HCT116 (cell line): ENCODE measurements at regions not wholly inside any gene's neighbourhood (a gene's known extent, or its start where the extent isn't known, plus 50 kb on each side); places are given as distances from the start of the nearest gene placed in this dataset.

ENCODE experiments used
- CBX3 ChIP-seq: IDR thresholded peaks from 2 replicates; pipeline ENCODE4 v1.6.1; 2012; ENCODE audit warnings: low read depth
- CTCF ChIP-seq, 3 experiments: fragments of 200-600 bp in 1 of 3; sonication (generic) in 1 of 3; IDR thresholded peaks in 2 of 3; conservative IDR thresholded peaks in 1 of 3; 2 replicates each; pipeline ENCODE4 v1.5.1; 2012 to 2017; ENCODE audit warnings: low read depth in 2 of 3, low read length in 2 of 3, antibody characterized with exemption in 1 of 3, borderline replicate concordance in 1 of 3, control low read depth in 1 of 3, mild to moderate bottlenecking in 1 of 3, mixed read lengths in 1 of 3, mixed run types in 1 of 3, moderate library complexity in 1 of 3; ENCODE audit not compliant: insufficient read depth in 1 of 3
- ELF1 ChIP-seq: IDR thresholded peaks from 2 replicates; pipeline ENCODE4 v1.6.1; 2012; ENCODE audit warnings: low read depth, borderline replicate concordance
- EZH2 ChIP-seq: fragments of 200-600 bp; sonication (generic); IDR thresholded peaks from 2 replicates; pipeline ENCODE4 v1.6.1; 2017; ENCODE audit warnings: antibody characterized with exemption, mixed run types
- EZH2phosphoT487 ChIP-seq: fragments of 200-600 bp; IDR thresholded peaks from 2 replicates; pipeline ENCODE4 v1.6.1; 2018; ENCODE audit warnings: antibody characterized with exemption, borderline replicate concordance
- POLR2A ChIP-seq: IDR thresholded peaks from 2 replicates; pipeline ENCODE4 v1.7.0; 2011; ENCODE audit warnings: borderline replicate concordance; ENCODE audit not compliant: insufficient read depth, insufficient read length; ENCODE audit errors: extremely low read depth
- POLR2AphosphoS5 ChIP-seq: IDR thresholded peaks from 2 replicates; pipeline ENCODE4 v1.6.1; 2011; ENCODE audit warnings: mild to moderate bottlenecking, low read depth, low read length, moderate library complexity
- ZBTB33 ChIP-seq: IDR thresholded peaks from 2 replicates; pipeline ENCODE4 v1.6.1; 2011; ENCODE audit warnings: mild to moderate bottlenecking, low read length, moderate library complexity; ENCODE audit not compliant: insufficient replicate concordance; ENCODE audit errors: extremely low read depth

- no peak for TF ChIP-seq EZH2
- TF ChIP-seq CTCF (IDR thresholded peaks at IDR 0.05 in 2 of 3, conservative IDR thresholded peaks at IDR 0.05 in 1 of 3; ENCODE audit: borderline replicate concordance in 1 of 3, insufficient read depth in 1 of 3, low read depth in 2 of 3, low read length in 2 of 3), result no peak
- no peak for TF ChIP-seq POLR2AphosphoS5
- TF ChIP-seq EZH2phosphoT487, result no peak
- no peak for TF ChIP-seq POLR2A
- no peak for TF ChIP-seq CBX3
- TF ChIP-seq ELF1, result no peak
- TF ChIP-seq ZBTB33, result no peak
Observed at GRCh38 chr10:130351466-130352290, 215.5 kb downstream of the GLRX3 start.
